HepG2 (cell line): ENCODE measurements at regions not wholly inside any gene's neighbourhood (a gene's known extent, or its start where the extent isn't known, plus 50 kb on each side); places are given as distances from the start of the nearest gene placed in this dataset.

Source experiments
- ATAC-seq: fragments of 200-7000 bp; cut with Tn5 transposase; 3 replicates; pipeline ENCODE4 v1.9.1; 2020; ENCODE audit warnings: mild to moderate bottlenecking, moderate library complexity
- BruUV-seq: library from RNA; stranded (reverse); fragments of 400-500 nt; replicated peaks from 2 replicates; lab custom pipeline; 2021; lab: Mats Ljungman, UMichigan
- CTCF ChIA-PET: fragments of 300-600 bp; formaldehyde crosslinking; extraction: SDS; loops from one replicate; lab custom pipeline; 2021; ENCODE audit warnings: low total read pairs, inconsistent platforms, low intra/inter-chr PET ratio; lab: Yijun Ruan, JAX
- POLR2A ChIA-PET: fragments of 350-600 bp; sonication (Branson Sonifier 250); formaldehyde crosslinking; loops from one replicate; lab custom pipeline; 2020; ENCODE audit warnings: antibody characterized with exemption, inconsistent platforms; lab: Yijun Ruan, JAX
- DNase-seq: peaks from one replicate; pipeline ENCODE4 v3.0.0-alpha.2; 2015; ENCODE audit warnings: low spot score
- FAIRE-seq: peaks from 3 replicates; lab custom pipeline; 2011; peaks lifted over from hg19 to GRCh38; lab: Jason Lieb, UNC
- H2AFZ ChIP-seq: one replicate; pipeline ENCODE4 v1.6.1; 2011; ENCODE audit warnings: low read length, inconsistent platforms
- H3K27ac ChIP-seq: fragments of 300-600 bp; 3 replicates; pipeline ENCODE4 v1.8.0; 2011; ENCODE audit warnings: mixed run types, mild to moderate bottlenecking, mixed read lengths, low read length, inconsistent platforms; ENCODE audit not compliant: insufficient read depth; ENCODE audit errors: extremely low read length
- H3K27me3 ChIP-seq, 2 experiments: fragments of 200-600 bp in 1 of 2; 2 replicates in 1 of 2; 3 replicates in 1 of 2; pipeline versions ENCODE4 v1.6.0 to v1.8.0; 2011; ENCODE audit warnings: low read length in 2 of 2, mild to moderate bottlenecking in 2 of 2, moderate library complexity in 2 of 2, inconsistent platforms in 1 of 2; ENCODE audit not compliant: insufficient read depth in 2 of 2, control insufficient read depth in 1 of 2
- H3K36me3 ChIP-seq, 2 experiments: fragments of 200-600 bp in 1 of 2; replicated peaks in 1 of 2; 2 replicates in 1 of 2; 3 replicates in 1 of 2; pipeline versions ENCODE4 v1.5.1 to v1.8.0; 2011; ENCODE audit warnings: low read length in 2 of 2, inconsistent platforms in 1 of 2; ENCODE audit not compliant: insufficient read depth in 2 of 2, control insufficient read depth in 1 of 2
- H3K4me1 ChIP-seq: 2 replicates; pipeline ENCODE4 v1.5.1; 2012; ENCODE audit warnings: low read length, inconsistent platforms; ENCODE audit not compliant: insufficient read depth
- H3K4me2 ChIP-seq: 2 replicates; pipeline ENCODE4 v1.6.0; 2011; ENCODE audit warnings: low read depth, low read length, inconsistent platforms
- H3K4me3 ChIP-seq, 3 experiments: fragments of 200-600 bp in 1 of 3; sonication (generic), shearing (Covaris generic) in 1 of 3; replicated peaks in 1 of 3; 2 replicates each; pipeline ENCODE4 v1.5.1; 2011 to 2016; ENCODE audit warnings: low read length in 3 of 3, inconsistent platforms in 2 of 3, low read depth in 2 of 3, mild to moderate bottlenecking in 2 of 3, control low read depth in 1 of 3, mixed read lengths in 1 of 3; ENCODE audit not compliant: insufficient read depth in 1 of 3
- H3K79me2 ChIP-seq: one replicate; pipeline ENCODE4 v1.6.1; 2011; ENCODE audit warnings: low read length, inconsistent platforms; ENCODE audit not compliant: insufficient read depth
- H3K9ac ChIP-seq: 2 replicates; pipeline ENCODE4 v1.6.0; 2011; ENCODE audit warnings: mild to moderate bottlenecking, low read depth, low read length, inconsistent platforms; ENCODE audit not compliant: insufficient read depth
- H3K9me3 ChIP-seq: 2 replicates; pipeline ENCODE4 v1.5.1; 2012; ENCODE audit warnings: mild to moderate bottlenecking, low read length
- H4K20me1 ChIP-seq: 2 replicates; pipeline ENCODE4 v1.6.0; 2011; ENCODE audit warnings: inconsistent platforms, mild to moderate bottlenecking, low read length, moderate library complexity; ENCODE audit not compliant: insufficient read depth
- ATRX ChIP-seq: sonication (generic); formaldehyde crosslinking; IDR thresholded peaks from 2 replicates; pipeline ENCODE4 v1.4.0; 2020; ENCODE audit warnings: missing genetic modification reagents, borderline replicate concordance
- BCL6 ChIP-seq: IDR thresholded peaks from 2 replicates; pipeline ENCODE4 v1.6.1; 2016; ENCODE audit warnings: missing genetic modification reagents, missing compliant biosample characterization
- E2F1 ChIP-seq: sonication (generic); formaldehyde crosslinking; IDR thresholded peaks from 2 replicates; pipeline ENCODE4 v1.5.0; 2020; ENCODE audit warnings: missing genetic modification reagents
- FOXK2 ChIP-seq: fragments of 450-650 bp; IDR thresholded peaks from 2 replicates; pipeline ENCODE4 v1.6.1; 2016
- HMGXB3 ChIP-seq: sonication (generic); formaldehyde crosslinking; IDR thresholded peaks from 2 replicates; pipeline ENCODE4 v1.4.0; 2020; ENCODE audit warnings: missing genetic modification reagents, borderline replicate concordance
- NRL ChIP-seq: sonication (generic); formaldehyde crosslinking; IDR thresholded peaks from 2 replicates; pipeline ENCODE4 v1.5.0; 2020; ENCODE audit warnings: missing genetic modification reagents, mild to moderate bottlenecking, moderate library complexity, borderline replicate concordance
- RCOR2 ChIP-seq: IDR thresholded peaks from 2 replicates; pipeline ENCODE4 v1.6.1; 2016; ENCODE audit warnings: missing biosample characterization, missing genetic modification reagents
- REL ChIP-seq: sonication (generic); formaldehyde crosslinking; conservative IDR thresholded peaks from 2 replicates; pipeline ENCODE4 v1.8.0; 2022; ENCODE audit warnings: mild to moderate bottlenecking, missing genetic modification reagents, moderate library complexity
- ZNF276 ChIP-seq: sonication (generic); formaldehyde crosslinking; IDR thresholded peaks from 2 replicates; pipeline ENCODE4 v1.4.0; 2020; ENCODE audit warnings: mild to moderate bottlenecking, low read depth, missing genetic modification reagents
- ZNF446 ChIP-seq: sonication (generic); formaldehyde crosslinking; IDR thresholded peaks from 2 replicates; pipeline ENCODE4 v1.5.0; 2020; ENCODE audit warnings: mild to moderate bottlenecking, missing genetic modification reagents
- WGBS: methylation state at CpG from one replicate; pipeline ENCODE4 v1.1.6; 2017; ENCODE audit warnings: low lambda C conversion rate; 5-methylcytosine and 5-hydroxymethylcytosine counted together
- in situ Hi-C: cut with HindIII; loops from 2 replicates; pipeline ENCODE4 v1.10.0; 2017; ENCODE audit warnings: low pct_unique_long_range_greater_than_20kb; ENCODE audit not compliant: extremely low pct_ligation_motif_present
- intact Hi-C: fragments of 100-400 bp; cut with micrococcal nuclease; formaldehyde crosslinking; loops from one replicate; pipeline ENCODE4 v1.10.0; 2022; ENCODE audit not compliant: unreplicated experiment
- TF ChIP-seq, protein P1 (sequence below): sonication (generic); formaldehyde crosslinking; IDR thresholded peaks from 2 replicates; pipeline ENCODE4 v1.8.0; 2022; ENCODE audit warnings: missing genetic modification reagents, mild to moderate bottlenecking, borderline replicate concordance
- TF ChIP-seq, protein P2 (sequence below): sonication (generic); formaldehyde crosslinking; IDR thresholded peaks from 2 replicates; pipeline ENCODE4 v1.4.0; 2020; ENCODE audit warnings: missing genetic modification reagents
- TF ChIP-seq, protein P3 (sequence below): sonication (generic); formaldehyde crosslinking; conservative IDR thresholded peaks from 2 replicates; pipeline ENCODE4 v1.8.0; 2022; ENCODE audit warnings: missing genetic modification reagents

DNA sequence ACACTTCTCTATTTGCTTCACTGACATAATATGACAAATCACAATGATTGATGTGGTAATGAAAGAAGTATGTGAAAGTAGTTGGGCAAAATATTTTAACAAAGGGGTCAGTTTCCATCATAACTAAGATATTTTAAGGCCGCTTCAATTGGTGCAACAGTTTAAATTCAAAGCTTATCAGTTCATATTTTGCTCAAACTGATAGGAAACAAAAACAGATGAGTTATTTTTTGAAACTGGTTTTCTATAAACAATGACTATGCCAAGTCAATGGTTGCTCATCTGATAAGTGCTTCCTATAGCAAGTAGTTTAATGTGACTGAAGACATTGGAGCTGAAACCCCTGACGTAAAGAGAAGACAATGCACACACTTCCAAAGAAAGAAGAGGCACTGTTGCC lies 1290.7 kb downstream of the SUCLG1 start:
- ATAC-seq (no peak), FAIRE-seq (no peak), DNase-seq (no peak)
- in situ Hi-C loops: no loop called here
- Histone ChIP-seq H2AFZ (no peak overlapping the region), H3K79me2 (no peaks in the 10 kb centered on the region), H4K20me1 (no peaks in the 10 kb centered on the region), H3K9ac (no peak overlapping the region), H3K4me3 (no peak overlapping the region), H3K27me3 (no peaks in the 10 kb centered on the region), H3K4me1 (no peaks in the 10 kb centered on the region), H3K4me2 (no peak overlapping the region), H3K27ac (no peak overlapping the region), H3K36me3 (no peaks in the 10 kb centered on the region), H3K9me3 (peaks cover 33% of the 10 kb centered on the region)
- intact Hi-C loops: no loop called here
- CTCF ChIA-PET: no interaction called here
- 7% methylated on average over 2 of the region's 2 CpGs for WGBS
- POLR2A ChIA-PET: no interaction called here
- no TSS peak for BruUV-seq
- TF ChIP-seq ZNF446 (no peak), ATRX (no peak), RCOR2 (CRISPR knock-in tag) (no peak), FOXK2 (no peak), NRL (CRISPR knock-in tag) (no peak), ZNF276 (CRISPR knock-in tag) (no peak), REL (no peak), HMGXB3 (no peak), BCL6 (CRISPR knock-in tag) (no peak), E2F1 (CRISPR knock-in tag) (no peak)
- TF ChIP-seq, protein P1, sequence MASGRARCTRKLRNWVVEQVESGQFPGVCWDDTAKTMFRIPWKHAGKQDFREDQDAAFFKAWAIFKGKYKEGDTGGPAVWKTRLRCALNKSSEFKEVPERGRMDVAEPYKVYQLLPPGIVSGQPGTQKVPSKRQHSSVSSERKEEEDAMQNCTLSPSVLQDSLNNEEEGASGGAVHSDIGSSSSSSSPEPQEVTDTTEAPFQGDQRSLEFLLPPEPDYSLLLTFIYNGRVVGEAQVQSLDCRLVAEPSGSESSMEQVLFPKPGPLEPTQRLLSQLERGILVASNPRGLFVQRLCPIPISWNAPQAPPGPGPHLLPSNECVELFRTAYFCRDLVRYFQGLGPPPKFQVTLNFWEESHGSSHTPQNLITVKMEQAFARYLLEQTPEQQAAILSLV (CRISPR knock-in tag): no peak
- TF ChIP-seq, protein P2, sequence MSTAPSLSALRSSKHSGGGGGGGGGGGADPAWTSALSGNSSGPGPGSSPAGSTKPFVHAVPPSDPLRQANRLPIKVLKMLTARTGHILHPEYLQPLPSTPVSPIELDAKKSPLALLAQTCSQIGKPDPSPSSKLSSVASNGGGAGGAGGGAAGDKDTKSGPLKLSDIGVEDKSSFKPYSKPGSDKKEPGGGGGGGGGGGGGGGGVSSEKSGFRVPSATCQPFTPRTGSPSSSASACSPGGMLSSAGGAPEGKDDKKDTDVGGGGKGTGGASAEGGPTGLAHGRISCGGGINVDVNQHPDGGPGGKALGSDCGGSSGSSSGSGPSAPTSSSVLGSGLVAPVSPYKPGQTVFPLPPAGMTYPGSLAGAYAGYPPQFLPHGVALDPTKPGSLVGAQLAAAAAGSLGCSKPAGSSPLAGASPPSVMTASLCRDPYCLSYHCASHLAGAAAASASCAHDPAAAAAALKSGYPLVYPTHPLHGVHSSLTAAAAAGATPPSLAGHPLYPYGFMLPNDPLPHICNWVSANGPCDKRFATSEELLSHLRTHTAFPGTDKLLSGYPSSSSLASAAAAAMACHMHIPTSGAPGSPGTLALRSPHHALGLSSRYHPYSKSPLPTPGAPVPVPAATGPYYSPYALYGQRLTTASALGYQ (CRISPR knock-in tag): no peak
- TF ChIP-seq, protein P3, sequence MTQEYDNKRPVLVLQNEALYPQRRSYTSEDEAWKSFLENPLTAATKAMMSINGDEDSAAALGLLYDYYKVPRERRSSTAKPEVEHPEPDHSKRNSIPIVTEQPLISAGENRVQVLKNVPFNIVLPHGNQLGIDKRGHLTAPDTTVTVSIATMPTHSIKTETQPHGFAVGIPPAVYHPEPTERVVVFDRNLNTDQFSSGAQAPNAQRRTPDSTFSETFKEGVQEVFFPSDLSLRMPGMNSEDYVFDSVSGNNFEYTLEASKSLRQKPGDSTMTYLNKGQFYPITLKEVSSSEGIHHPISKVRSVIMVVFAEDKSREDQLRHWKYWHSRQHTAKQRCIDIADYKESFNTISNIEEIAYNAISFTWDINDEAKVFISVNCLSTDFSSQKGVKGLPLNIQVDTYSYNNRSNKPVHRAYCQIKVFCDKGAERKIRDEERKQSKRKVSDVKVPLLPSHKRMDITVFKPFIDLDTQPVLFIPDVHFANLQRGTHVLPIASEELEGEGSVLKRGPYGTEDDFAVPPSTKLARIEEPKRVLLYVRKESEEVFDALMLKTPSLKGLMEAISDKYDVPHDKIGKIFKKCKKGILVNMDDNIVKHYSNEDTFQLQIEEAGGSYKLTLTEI (CRISPR knock-in tag): no peak
